Kidney epithelial cell (primary cell): ENCODE measurements at regions not wholly inside any gene's neighbourhood (a gene's known extent, or its start where the extent isn't known, plus 50 kb on each side); places are given as distances from the start of the nearest gene placed in this dataset.

Source experiments
- DNase-seq: peaks from one replicate; pipeline ENCODE4 v3.0.0-alpha.2; 2010; ENCODE audit warnings: low read depth
- H3K27me3 ChIP-seq: 2 replicates; pipeline ENCODE4 v1.6.0; 2011; ENCODE audit warnings: low read length; ENCODE audit not compliant: control insufficient read depth, insufficient read depth
- H3K36me3 ChIP-seq: 2 replicates; pipeline ENCODE4 v1.5.1; 2011; ENCODE audit warnings: low read length; ENCODE audit not compliant: control insufficient read depth, insufficient read depth
- H3K4me3 ChIP-seq: 2 replicates; pipeline ENCODE4 v1.5.1; 2011; ENCODE audit warnings: low read depth, mild to moderate bottlenecking, control low read depth, low read length
- CTCF ChIP-seq: IDR thresholded peaks from 2 replicates; pipeline ENCODE4 v1.5.1; 2011; ENCODE audit warnings: mild to moderate bottlenecking, moderate library complexity, low read length, control low read depth, inconsistent platforms; ENCODE audit not compliant: insufficient read depth, poor library complexity, severe bottlenecking

GRCh38 chr2:5951471-5951870, 259.3 kb downstream of the SOX11 start:
- TF ChIP-seq CTCF = no peak
- no peaks in the 10 kb centered on the region for H3K27me3 ChIP-seq
- no peaks in the 10 kb centered on the region for H3K36me3 ChIP-seq
- H3K4me3 ChIP-seq = no peak overlapping the region
- no peak for DNase-seq

GRCh38 chr2:5953525-5953924, 261.3 kb downstream of the SOX11 start:
- H3K36me3 ChIP-seq = no peaks in the 10 kb centered on the region
- no peaks in the 10 kb centered on the region for H3K27me3 ChIP-seq
- no peak overlapping the region for H3K4me3 ChIP-seq
- DNase-seq = no peak
- no peak for TF ChIP-seq CTCF

GRCh38 chr2:5954509-5954908, 262.3 kb downstream of the SOX11 start:
- no peak for DNase-seq
- Histone ChIP-seq H3K4me3 (no peak overlapping the region), H3K36me3 (no peaks in the 10 kb centered on the region), H3K27me3 (no peaks in the 10 kb centered on the region)
- TF ChIP-seq CTCF = no peak

DNA sequence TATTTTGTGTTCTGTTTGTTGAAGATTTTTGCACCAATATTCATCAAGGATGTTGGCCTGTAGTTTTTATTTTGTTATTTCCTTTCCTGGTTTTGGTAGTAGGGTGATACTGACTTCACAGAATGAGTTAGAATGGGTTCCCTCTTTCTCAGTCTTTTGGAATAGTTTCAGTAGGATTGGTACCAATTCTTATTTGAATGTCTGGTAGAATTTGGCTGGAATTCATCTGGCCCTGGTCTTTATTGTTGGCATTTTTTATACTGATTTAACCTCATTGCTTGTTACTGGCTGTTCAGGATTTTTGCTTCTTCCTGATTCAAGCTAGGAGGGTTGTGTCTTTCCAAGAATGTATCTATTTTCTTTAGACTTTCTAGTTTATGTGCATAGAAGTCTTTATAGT, 263.7 kb downstream of the SOX11 start:
- no peaks in the 10 kb centered on the region for H3K36me3 ChIP-seq
- H3K27me3 ChIP-seq = no peaks in the 10 kb centered on the region

DNA sequence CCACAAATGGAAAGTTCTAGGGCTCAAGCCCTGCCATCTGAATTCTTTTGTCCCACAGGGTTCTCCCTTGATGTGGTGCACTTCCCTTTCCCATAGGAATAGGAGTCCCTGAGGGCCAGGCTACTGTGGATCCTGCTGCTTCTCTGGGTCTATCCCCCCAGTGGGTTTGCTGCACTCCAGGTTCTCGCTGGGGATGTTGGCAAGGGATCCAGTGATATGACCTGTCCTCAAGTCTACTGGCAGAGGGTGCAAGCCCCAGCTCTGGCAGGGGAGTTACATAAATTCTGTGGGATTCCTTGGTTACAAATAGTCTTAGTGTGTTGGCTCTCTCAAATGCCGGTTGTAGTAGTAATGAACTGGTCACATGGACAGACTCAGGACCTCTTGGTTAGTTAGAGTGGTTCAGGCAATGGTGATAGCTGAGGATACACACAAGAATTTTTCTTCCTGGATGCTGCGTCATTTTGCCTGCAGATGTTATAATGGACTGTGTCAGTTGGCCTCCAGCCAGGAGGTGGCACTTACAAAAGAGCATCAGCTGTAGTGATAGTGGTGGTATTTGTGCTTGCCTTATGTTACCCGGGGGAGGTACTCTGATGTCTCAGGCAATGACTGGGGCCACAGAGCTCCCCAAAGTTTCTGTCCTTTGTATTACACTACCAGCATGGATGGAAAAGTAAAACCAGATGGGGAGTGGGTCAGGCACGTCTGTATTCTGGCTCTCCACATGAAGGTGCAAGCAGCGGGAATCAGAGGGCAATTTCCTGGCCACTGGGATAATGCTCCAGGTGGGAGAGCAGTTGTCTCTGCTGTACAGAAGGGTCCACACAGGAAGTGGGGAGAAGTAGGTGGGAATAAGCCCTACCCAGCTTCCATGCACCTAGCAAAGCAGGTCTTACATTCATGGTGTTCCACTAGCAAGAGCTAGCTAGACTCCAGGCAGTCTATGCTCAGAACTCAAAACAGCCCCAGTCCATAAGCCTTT, 267.9 kb downstream of the SOX11 start:
- Histone ChIP-seq H3K27me3 (no peaks in the 10 kb centered on the region), H3K36me3 (no peaks in the 10 kb centered on the region), H3K4me3 (no peak overlapping the region)
- DNase-seq = no peak
- TF ChIP-seq CTCF = no peak

More for the DNA sequence above, 263.7 kb downstream of the SOX11 start:
- TF ChIP-seq CTCF = no peak
- no peak for DNase-seq
- H3K4me3 ChIP-seq = no peak overlapping the region
